GM10248 (cell line): ENCODE measurements at regions not wholly inside any gene's neighbourhood (a gene's known extent, or its start where the extent isn't known, plus 50 kb on each side); places are given as distances from the start of the nearest gene placed in this dataset.

ENCODE experiments used
- CTCF ChIA-PET: fragments of 300-600 bp; sonication (Branson Sonifier 250); formaldehyde crosslinking; extraction: SDS; loops from one replicate; lab custom pipeline; 2021; ENCODE audit warnings: antibody characterized with exemption; lab: Yijun Ruan, JAX
- POLR2A ChIA-PET: fragments of 350-650 bp; sonication (Branson Sonifier 250); formaldehyde crosslinking; extraction: SDS; loops from one replicate; lab custom pipeline; 2020; ENCODE audit warnings: antibody characterized with exemption; lab: Yijun Ruan, JAX
- DNase-seq: peaks from one replicate; pipeline ENCODE4 v3.0.0; 2012; ENCODE audit errors: extremely low spot score
- CTCF ChIP-seq: IDR thresholded peaks from 2 replicates; pipeline ENCODE4 v1.5.1; 2012; ENCODE audit warnings: mild to moderate bottlenecking, low read depth; ENCODE audit errors: extremely low read depth, missing control alignments, control extremely low read depth

GRCh38 chr6:26220145-26220970 lies 133.1 kb downstream of the HFE start:
- DNase-seq = no peak
- POLR2A ChIA-PET = interaction anchor here (0.8 to 1.5 kb wide), 2 partner anchors 25 to 30 kb away, joined by 3 to 4 read pairs; a partner anchor contains a TSS
- CTCF ChIA-PET = interaction anchor here (1.2 to 1.6 kb wide), 5 partner anchors 8 to 37 kb away, joined by 3 to 7 read pairs (median 4); a partner anchor contains a TSS
- no peak for TF ChIP-seq CTCF

- TF ChIP-seq CTCF = no peak
- POLR2A ChIA-PET = interaction anchor here (1.0 kb wide), 1 partner anchor 97 kb away, joined by 3 read pairs; a partner anchor contains a TSS
- CTCF ChIA-PET = interaction anchor here (0.6 to 1.6 kb wide), 5 partner anchors 12 to 37 kb away, joined by 3 to 7 read pairs (median 3); a partner anchor contains a TSS
- no peak for DNase-seq
These were observed 134.0 kb downstream of the HFE start for GRCh38 chr6:26221186-26221585.

GRCh38 chr6:26222571-26222970 lies 135.3 kb downstream of the HFE start:
- TF ChIP-seq CTCF = no peak
- POLR2A ChIA-PET = interaction anchor here (0.6 to 3.5 kb wide), 6 partner anchors 12 to 264 kb away, joined by 3 to 16 read pairs (median 6); a partner anchor contains a TSS
- CTCF ChIA-PET = interaction anchor here (0.7 to 1.9 kb wide), 4 partner anchors 23 to 98 kb away, joined by 3 to 5 read pairs (median 4); a partner anchor contains a TSS
- no peak for DNase-seq

GRCh38 chr6:26223228-26223627 lies 136.0 kb downstream of the HFE start:
- ChIA-PET CTCF (interaction anchor here (0.7 to 1.9 kb wide), 4 partner anchors 27 to 99 kb away, joined by 3 to 5 read pairs (median 4); a partner anchor contains a TSS), POLR2A (interaction anchor here (0.6 to 3.5 kb wide), 6 partner anchors 8 to 49 kb away, joined by 3 to 16 read pairs (median 6); a partner anchor contains a TSS)
- TF ChIP-seq CTCF = no peak
- DNase-seq = no peak

- peak; percentile 58 for DNase-seq
- ChIA-PET POLR2A (interaction anchor here (1.4 to 3.5 kb wide), 4 partner anchors 9 to 27 kb away, joined by 4 to 16 read pairs (median 9); a partner anchor contains a TSS), CTCF (interaction anchor here (1.0 to 2.3 kb wide), 6 partner anchors 10 to 159 kb away, joined by 3 to 11 read pairs (median 4); a partner anchor contains a TSS)
- TF ChIP-seq CTCF = no peak
These were observed 136.7 kb downstream of the HFE start for GRCh38 chr6:26223650-26224546.

GRCh38 chr6:26224547-26224912 lies 137.3 kb downstream of the HFE start:
- ChIA-PET CTCF (interaction anchor here (1.0 to 2.3 kb wide), 8 partner anchors 8 to 160 kb away, joined by 3 to 11 read pairs (median 4); a partner anchor contains a TSS), POLR2A (interaction anchor here (1.4 to 3.5 kb wide), 3 partner anchors 8 to 10 kb away, joined by 4 to 19 read pairs (median 16); a partner anchor contains a TSS)
- no peak for DNase-seq

More at GRCh38 chr6:26224547-26224912, 137.3 kb downstream of the HFE start:
- no peak for TF ChIP-seq CTCF
